ENCODE measurements at regions not wholly inside any gene's neighbourhood (a gene's known extent, or its start where the extent isn't known, plus 50 kb on each side); places are given as distances from the start of the nearest gene placed in this dataset.

- TF ChIP-seq CTCF (IDR thresholded peaks at IDR 0.05; ENCODE audit: insufficient read depth, low read length) (no peak), REST (IDR thresholded peaks at IDR 0.05; ENCODE audit: insufficient replicate concordance, low read depth) (no peak), POLR2AphosphoS5 (IDR thresholded peaks at IDR 0.05; ENCODE audit: low read depth) (no peak)
Observed at GRCh38 chr1:47708658-47709018, 270.8 kb downstream of the FOXD2 start.
